HG03469 (cell line): ENCODE measurements at regions not wholly inside any gene's neighbourhood (a gene's known extent, or its start where the extent isn't known, plus 50 kb on each side); places are given as distances from the start of the nearest gene placed in this dataset.

Experiments used
- ATAC-seq: cut with Tn5 transposase; IDR thresholded peaks from one replicate; pipeline ENCODE4 v1.9.1; 2021; ENCODE audit warnings: mild to moderate bottlenecking, moderate library complexity, moderate number of reproducible peaks; ENCODE audit not compliant: unreplicated experiment

DNA sequence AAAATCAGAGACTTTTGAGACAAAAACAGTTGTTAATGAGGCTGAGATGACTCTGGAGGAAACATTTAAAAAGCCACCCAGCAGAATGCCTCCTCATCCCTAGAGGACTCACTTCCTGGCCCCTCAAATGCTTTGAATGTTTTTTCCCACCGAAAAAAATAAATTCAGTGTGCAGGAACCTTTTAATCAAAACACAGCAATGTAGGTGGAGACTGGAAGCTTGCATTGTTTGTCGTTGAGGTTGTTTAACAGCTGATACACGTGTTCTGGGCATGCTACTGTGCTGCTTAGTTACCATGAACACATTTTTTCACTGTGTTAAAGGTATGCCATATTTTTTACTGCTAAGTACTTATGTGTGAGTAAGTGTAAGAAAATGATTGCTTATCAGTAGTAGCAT, 65.7 kb upstream of the ADCY2 start:
- no peak for ATAC-seq

DNA sequence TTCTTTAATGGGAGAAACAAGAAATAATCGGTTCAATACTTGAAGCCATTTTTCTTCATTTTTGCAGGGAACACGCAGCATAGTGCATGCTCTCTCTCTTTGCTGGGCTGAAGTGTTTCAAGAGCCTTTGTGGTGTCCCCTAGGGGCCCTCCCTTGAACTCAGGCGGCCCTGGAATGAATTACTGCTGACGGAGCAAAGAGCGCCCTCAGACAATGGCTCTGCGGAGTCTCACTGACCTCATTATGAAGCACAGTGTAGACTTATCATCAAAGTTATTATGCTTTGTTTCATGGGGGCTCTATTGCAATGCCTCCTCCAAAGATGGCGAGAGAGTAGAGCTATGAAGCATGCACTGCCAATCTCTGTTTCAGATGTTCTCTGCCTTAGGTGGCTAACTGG, 64.8 kb upstream of the ADCY2 start:
- no peak for ATAC-seq
